ENCODE measurements at regions not wholly inside any gene's neighbourhood (a gene's known extent, or its start where the extent isn't known, plus 50 kb on each side); places are given as distances from the start of the nearest gene placed in this dataset.
"Not testable (repeated sequence)": the region's sequence is repeated elsewhere in the genome, so short reads cannot be mapped to it uniquely, and the experiment has no call there.

GRCh38 chr4:111405989-111406388 lies 739.3 kb upstream of the FAM241A start:
- FAIRE-seq, result no peak
- DNase-seq (ENCODE audit: insufficient read length, low spot score), result no peak
- TF ChIP-seq CTCF (IDR thresholded peaks at IDR 0.05; ENCODE audit: insufficient read depth, missing control alignments), result no peak

GRCh38 chr4:111410571-111410970 lies 734.7 kb upstream of the FAM241A start:
- DNase-seq (ENCODE audit: insufficient read length, low spot score), result no peak
- no peak for FAIRE-seq
- no peak for TF ChIP-seq CTCF (IDR thresholded peaks at IDR 0.05; ENCODE audit: insufficient read depth, missing control alignments)

GRCh38 chr4:111417521-111417920 lies 727.7 kb upstream of the FAM241A start:
- FAIRE-seq (no peak), DNase-seq (ENCODE audit: insufficient read length, low spot score) (no peak)
- TF ChIP-seq CTCF (IDR thresholded peaks at IDR 0.05; ENCODE audit: insufficient read depth, missing control alignments), result no peak

- TF ChIP-seq CTCF (IDR thresholded peaks at IDR 0.05; ENCODE audit: insufficient read depth, missing control alignments), result no peak
- FAIRE-seq (no peak), DNase-seq (ENCODE audit: insufficient read length, low spot score) (no peak)
These were observed 711.8 kb upstream of the FAM241A start for GRCh38 chr4:111433441-111433840.

- TF ChIP-seq CTCF (IDR thresholded peaks at IDR 0.05; ENCODE audit: insufficient read depth, missing control alignments), result no peak
- no peak for FAIRE-seq
- no peak for DNase-seq (ENCODE audit: insufficient read length, low spot score)
These were observed 710.7 kb upstream of the FAM241A start for GRCh38 chr4:111434586-111434985.

GRCh38 chr4:111435986-111436744 lies 709.1 kb upstream of the FAM241A start:
- FAIRE-seq (no peak), DNase-seq (ENCODE audit: insufficient read length, low spot score) (no peak)
- TF ChIP-seq CTCF (IDR thresholded peaks at IDR 0.05; ENCODE audit: insufficient read depth, missing control alignments), result no peak

- TF ChIP-seq CTCF (IDR thresholded peaks at IDR 0.05; ENCODE audit: insufficient read depth, missing control alignments), result no peak
- no peak for DNase-seq (ENCODE audit: insufficient read length, low spot score)
- FAIRE-seq, result no peak
These were observed 703.6 kb upstream of the FAM241A start for GRCh38 chr4:111441687-111442086.

- not testable (repeated sequence) for DNase-seq (ENCODE audit: insufficient read length, low spot score)
These were observed 700.4 kb upstream of the FAM241A start for GRCh38 chr4:111444836-111445235.

More at GRCh38 chr4:111444836-111445235, 700.4 kb upstream of the FAM241A start:
- not testable (repeated sequence) for FAIRE-seq
